ENCODE measurements at regions not wholly inside any gene's neighbourhood (a gene's known extent, or its start where the extent isn't known, plus 50 kb on each side); places are given as distances from the start of the nearest gene placed in this dataset.

GRCh38 chr7:46492466-46492865, 571.4 kb upstream of the IGFBP3 start:
- Histone ChIP-seq H3K27ac (no peak overlapping the region), H3K27me3 (no peaks in the 10 kb centered on the region), H3K4me1 (no peaks in the 10 kb centered on the region), H3K36me3 (replicated peaks in 1 of 2; ENCODE audit: insufficient read depth in 1 of 2, low read depth in 2 of 2) (no peaks in the 10 kb centered on the region), H3K9me3 (no peaks in the 10 kb centered on the region), H3K4me3 (no peak overlapping the region)
- DNase-seq (no peak), ATAC-seq (peak; percentile 24)
- 19 to 29% methylated on average over 1 of the region's 1 CpG for WGBS, 2 donors
- no peak for TF ChIP-seq CTCF (IDR thresholded peaks at IDR 0.05)
- TF ChIP-seq POLR2A (IDR thresholded peaks at IDR 0.05) = no peak
- intact Hi-C loops (cut with DNase I) = no loop called here

- TF ChIP-seq POLR2A (IDR thresholded peaks at IDR 0.05) (no peak), CTCF (IDR thresholded peaks at IDR 0.05) (no peak)
- Histone ChIP-seq H3K4me1 (no peaks in the 10 kb centered on the region), H3K27ac (no peak overlapping the region), H3K9me3 (no peaks in the 10 kb centered on the region), H3K36me3 (replicated peaks in 1 of 2; ENCODE audit: insufficient read depth in 1 of 2, low read depth in 2 of 2) (no peaks in the 10 kb centered on the region), H3K4me3 (no peak overlapping the region), H3K27me3 (no peaks in the 10 kb centered on the region)
- intact Hi-C loops (cut with DNase I) = no loop called here
- 90 to 91% methylated on average over 1 of the region's 1 CpG for WGBS, 2 donors
- ATAC-seq = no peak
- no peak for DNase-seq
Observed at GRCh38 chr7:46490406-46490805, 569.3 kb upstream of the IGFBP3 start.

- no peaks in the 10 kb centered on the region for H3K9me3 ChIP-seq
- TF ChIP-seq CTCF (IDR thresholded peaks at IDR 0.05) = no peak
- no peak for TF ChIP-seq POLR2A (IDR thresholded peaks at IDR 0.05)
- DNase-seq (no peak), ATAC-seq (no peak)
- no peak overlapping the region for H3K4me3 ChIP-seq
- no peaks in the 10 kb centered on the region for H3K4me1 ChIP-seq
- no peaks in the 10 kb centered on the region for H3K27me3 ChIP-seq
- H3K36me3 ChIP-seq (replicated peaks in 1 of 2; ENCODE audit: insufficient read depth in 1 of 2, low read depth in 2 of 2) = no peaks in the 10 kb centered on the region
- no peak overlapping the region for H3K27ac ChIP-seq
- intact Hi-C loops (cut with DNase I) = no loop called here
Observed at GRCh38 chr7:46489106-46489505, 568.0 kb upstream of the IGFBP3 start.

GRCh38 chr7:46488607-46489006, 567.5 kb upstream of the IGFBP3 start:
- ATAC-seq = no peak
- intact Hi-C loops (cut with DNase I) = no loop called here
- H3K27ac ChIP-seq = no peak overlapping the region

More at GRCh38 chr7:46488607-46489006, 567.5 kb upstream of the IGFBP3 start:
- no peak for TF ChIP-seq CTCF (IDR thresholded peaks at IDR 0.05)
- no peak for TF ChIP-seq POLR2A (IDR thresholded peaks at IDR 0.05)
- Histone ChIP-seq H3K4me1 (no peaks in the 10 kb centered on the region), H3K27me3 (no peaks in the 10 kb centered on the region), H3K9me3 (no peaks in the 10 kb centered on the region), H3K4me3 (no peak overlapping the region), H3K36me3 (replicated peaks in 1 of 2; ENCODE audit: insufficient read depth in 1 of 2, low read depth in 2 of 2) (no peaks in the 10 kb centered on the region)
- WGBS, 2 donors = 22 to 30% methylated on average over 2 of the region's 2 CpGs
- no peak for DNase-seq
